ENCODE measurements at regions not wholly inside any gene's neighbourhood (a gene's known extent, or its start where the extent isn't known, plus 50 kb on each side); places are given as distances from the start of the nearest gene placed in this dataset.
"Not testable (repeated sequence)": the region's sequence is repeated elsewhere in the genome, so short reads cannot be mapped to it uniquely, and the experiment has no call there.

- no peaks in the 10 kb centered on the region for H3K4me1 Mint-ChIP-seq (ENCODE audit: low read depth in 2 of 2)
- ATAC-seq (no peak), DNase-seq (ENCODE audit: low spot score) (no peak)
- H3K36me3 Mint-ChIP-seq = no peaks in the 10 kb centered on the region
- no peaks in the 10 kb centered on the region for H3K9me3 Mint-ChIP-seq
- H3K27ac Mint-ChIP-seq = no peak overlapping the region
- H3K27me3 Mint-ChIP-seq = no peaks in the 10 kb centered on the region
- H3K4me3 Mint-ChIP-seq = no peak overlapping the region
These were observed 172.7 kb upstream of the TRIB2 start for GRCh38 chr2:12543978-12544558.

- H3K4me3 Mint-ChIP-seq = no peak overlapping the region
- DNase-seq (ENCODE audit: low spot score) (no peak), ATAC-seq (no peak)
- no peaks in the 10 kb centered on the region for H3K36me3 Mint-ChIP-seq
- peaks cover 0 to 3% of the 10 kb centered on the region in 2 donors for H3K4me1 Mint-ChIP-seq (ENCODE audit: low read depth in 2 of 2)
- no peak overlapping the region for H3K27ac Mint-ChIP-seq
- H3K9me3 Mint-ChIP-seq = no peaks in the 10 kb centered on the region
- H3K27me3 Mint-ChIP-seq = peaks cover 2 to 7% of the 10 kb centered on the region in 2 donors
These were observed 169.1 kb upstream of the TRIB2 start for GRCh38 chr2:12547566-12548170.

- Mint-ChIP-seq H3K36me3 (no peaks in the 10 kb centered on the region), H3K27ac (no peak overlapping the region), H3K9me3 (no peaks in the 10 kb centered on the region), H3K4me3 (no peak overlapping the region), H3K4me1 (ENCODE audit: low read depth in 2 of 2) (peaks cover 0 to 3% of the 10 kb centered on the region in 2 donors), H3K27me3 (peaks cover 2 to 7% of the 10 kb centered on the region in 2 donors)
- ATAC-seq (no peak), DNase-seq (ENCODE audit: low spot score) (no peak)
These were observed 167.8 kb upstream of the TRIB2 start for GRCh38 chr2:12548906-12549305.

GRCh38 chr2:12549641-12550040, 167.1 kb upstream of the TRIB2 start:
- H3K9me3 Mint-ChIP-seq = no peaks in the 10 kb centered on the region
- no peak overlapping the region for H3K27ac Mint-ChIP-seq
- no peak for DNase-seq (ENCODE audit: low spot score)
- no peak for ATAC-seq
- H3K4me1 Mint-ChIP-seq (ENCODE audit: low read depth in 2 of 2) = peaks cover 0 to 4% of the 10 kb centered on the region in 2 donors
- no peaks in the 10 kb centered on the region for H3K36me3 Mint-ChIP-seq
- H3K4me3 Mint-ChIP-seq = no peak overlapping the region
- peaks cover 2 to 7% of the 10 kb centered on the region in 2 donors for H3K27me3 Mint-ChIP-seq

DNA sequence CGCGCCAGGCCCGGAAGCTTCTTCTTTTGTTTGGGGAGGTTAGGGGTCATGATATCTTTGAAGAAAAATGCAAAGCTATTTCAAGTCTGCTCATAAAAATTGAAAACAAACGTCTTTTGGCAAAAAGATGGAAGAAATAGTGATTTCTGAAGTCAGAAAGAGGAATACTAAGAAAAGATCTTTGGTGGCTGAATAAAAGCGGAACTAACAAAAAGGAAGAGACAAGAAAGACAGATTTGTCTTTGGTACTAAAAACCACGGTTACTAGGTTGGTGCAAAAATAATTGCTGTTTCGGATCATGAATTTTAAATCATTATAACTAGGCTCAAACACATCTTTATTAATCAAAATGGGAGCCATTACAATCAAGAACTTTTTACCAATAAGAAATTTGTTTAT, 164.6 kb upstream of the TRIB2 start:
- no peak overlapping the region for H3K27ac Mint-ChIP-seq
- no peaks in the 10 kb centered on the region for H3K9me3 Mint-ChIP-seq
- H3K4me1 Mint-ChIP-seq (ENCODE audit: low read depth in 2 of 2) = peaks cover 17 to 19% of the 10 kb centered on the region in 2 donors
- ATAC-seq (no peak), DNase-seq (ENCODE audit: low spot score) (no peak)
- H3K27me3 Mint-ChIP-seq = peaks cover 2 to 7% of the 10 kb centered on the region in 2 donors
- H3K36me3 Mint-ChIP-seq = no peaks in the 10 kb centered on the region
- H3K4me3 Mint-ChIP-seq = no peak overlapping the region

DNA sequence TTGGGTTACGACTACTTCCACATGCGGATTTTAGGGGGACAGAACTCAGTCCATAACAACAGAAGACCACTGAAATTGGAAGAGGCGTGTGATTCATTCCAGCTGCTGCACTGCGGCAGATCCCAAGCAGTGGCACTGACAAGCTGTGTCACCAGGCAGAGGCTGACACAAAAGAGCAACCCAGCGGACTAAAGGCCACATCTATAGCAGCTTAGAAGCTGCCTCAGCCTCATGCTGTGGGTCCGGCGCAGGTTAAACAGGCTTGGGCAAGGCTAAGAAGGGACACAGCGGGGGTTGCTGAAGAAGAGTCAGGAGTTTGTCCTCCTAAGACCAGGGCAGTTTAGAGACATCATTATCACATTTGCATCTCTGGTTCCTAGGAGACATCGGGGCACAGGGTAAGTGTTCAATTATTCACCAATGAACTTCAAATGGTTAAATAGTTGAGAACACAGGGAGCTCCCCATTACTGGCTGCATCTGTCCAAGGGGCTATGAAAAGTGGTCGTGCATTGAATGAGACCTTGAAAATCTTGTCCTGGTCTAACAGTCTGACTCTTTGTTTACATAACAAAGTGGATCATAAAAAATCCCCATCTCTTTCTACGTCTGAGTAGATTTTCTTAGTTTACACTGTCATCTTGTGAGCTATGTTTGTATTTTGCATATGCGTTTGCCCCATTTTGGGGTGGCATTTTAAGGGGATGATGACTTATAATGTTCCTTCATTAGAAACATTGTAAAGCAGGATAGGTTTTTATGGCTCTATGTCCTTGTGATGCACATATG, 162.3 kb upstream of the TRIB2 start:
- Mint-ChIP-seq H3K4me1 (ENCODE audit: low read depth in 2 of 2) (peaks cover 19 to 20% of the 10 kb centered on the region in 2 donors), H3K4me3 (no peak overlapping the region), H3K9me3 (no peaks in the 10 kb centered on the region), H3K27ac (peak overlapping the region in 1 of 2 donors; percentile 69), H3K27me3 (peaks cover 2 to 7% of the 10 kb centered on the region in 2 donors), H3K36me3 (no peaks in the 10 kb centered on the region)
- DNase-seq (ENCODE audit: low spot score) (no peak), ATAC-seq (no peak)

- ATAC-seq = no peak
- H3K36me3 Mint-ChIP-seq = no peaks in the 10 kb centered on the region
- H3K4me1 Mint-ChIP-seq (ENCODE audit: low read depth in 2 of 2) = peaks cover 19 to 20% of the 10 kb centered on the region in 2 donors
- H3K9me3 Mint-ChIP-seq = no peaks in the 10 kb centered on the region
- peak overlapping the region in 1 of 2 donors; percentile 5 for H3K27ac Mint-ChIP-seq
- peaks cover 2 to 7% of the 10 kb centered on the region in 2 donors for H3K27me3 Mint-ChIP-seq
- DNase-seq (ENCODE audit: low spot score) = no peak
- H3K4me3 Mint-ChIP-seq = no peak overlapping the region
These were observed 161.6 kb upstream of the TRIB2 start for GRCh38 chr2:12555012-12555645.

GRCh38 chr2:12556762-12557161, 160.0 kb upstream of the TRIB2 start:
- peak overlapping the region in 1 of 2 donors; percentile 12 for H3K27ac Mint-ChIP-seq

GRCh38 chr2:12557688-12558087, 159.0 kb upstream of the TRIB2 start:
- DNase-seq (ENCODE audit: low spot score) = no peak
- no peak for ATAC-seq
- no peaks in the 10 kb centered on the region for H3K9me3 Mint-ChIP-seq
- no peak overlapping the region for H3K27ac Mint-ChIP-seq
- H3K27me3 Mint-ChIP-seq = no peaks in the 10 kb centered on the region
- peaks cover 16 to 26% of the 10 kb centered on the region in 2 donors for H3K4me1 Mint-ChIP-seq (ENCODE audit: low read depth in 2 of 2)
- no peak overlapping the region for H3K4me3 Mint-ChIP-seq
- H3K36me3 Mint-ChIP-seq = no peaks in the 10 kb centered on the region

More at GRCh38 chr2:12556762-12557161, 160.0 kb upstream of the TRIB2 start:
- H3K27me3 Mint-ChIP-seq = no peaks in the 10 kb centered on the region
- no peaks in the 10 kb centered on the region for H3K36me3 Mint-ChIP-seq
- H3K9me3 Mint-ChIP-seq = no peaks in the 10 kb centered on the region
- DNase-seq (ENCODE audit: low spot score) (no peak), ATAC-seq (peak; percentile 71 to 72)
- H3K4me3 Mint-ChIP-seq = no peak overlapping the region
- peaks cover 16 to 20% of the 10 kb centered on the region in 2 donors for H3K4me1 Mint-ChIP-seq (ENCODE audit: low read depth in 2 of 2)

GRCh38 chr2:12558519-12558918, 158.2 kb upstream of the TRIB2 start:
- DNase-seq (ENCODE audit: low spot score) (no peak), ATAC-seq (no peak)
- H3K4me3 Mint-ChIP-seq = no peak overlapping the region
- peaks cover 16 to 26% of the 10 kb centered on the region in 2 donors for H3K4me1 Mint-ChIP-seq (ENCODE audit: low read depth in 2 of 2)
- no peaks in the 10 kb centered on the region for H3K27me3 Mint-ChIP-seq
- no peak overlapping the region for H3K27ac Mint-ChIP-seq
- H3K9me3 Mint-ChIP-seq = no peaks in the 10 kb centered on the region
- no peaks in the 10 kb centered on the region for H3K36me3 Mint-ChIP-seq

DNA sequence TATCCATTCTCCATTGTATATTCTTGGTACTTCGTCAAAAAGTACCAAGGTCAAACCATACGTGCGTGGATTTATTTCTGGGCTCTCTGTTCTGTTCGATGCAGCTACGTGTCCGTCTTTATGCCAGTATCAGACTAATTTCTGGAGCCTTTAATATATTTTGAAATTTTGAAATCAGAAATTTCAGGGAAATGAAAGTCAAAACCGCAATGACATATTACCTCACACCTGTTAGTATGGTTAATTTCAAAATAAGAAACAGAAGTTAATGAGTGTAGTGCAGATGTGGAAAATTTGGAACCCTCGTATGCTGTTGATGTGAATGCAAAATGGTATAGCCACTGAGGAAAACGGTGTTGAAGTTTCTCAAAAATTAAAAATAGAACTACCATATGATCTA, 156.1 kb upstream of the TRIB2 start:
- no peak for ATAC-seq
- no peaks in the 10 kb centered on the region for H3K36me3 Mint-ChIP-seq
- DNase-seq (ENCODE audit: low spot score) = no peak
- peaks cover 0 to 2% of the 10 kb centered on the region in 2 donors for H3K27me3 Mint-ChIP-seq
- no peaks in the 10 kb centered on the region for H3K9me3 Mint-ChIP-seq
- no peak overlapping the region for H3K4me3 Mint-ChIP-seq
- peaks cover 8 to 18% of the 10 kb centered on the region in 2 donors for H3K4me1 Mint-ChIP-seq (ENCODE audit: low read depth in 2 of 2)
- no peak overlapping the region for H3K27ac Mint-ChIP-seq

GRCh38 chr2:12567411-12567810, 149.3 kb upstream of the TRIB2 start:
- DNase-seq (ENCODE audit: low spot score) (no peak), ATAC-seq (no peak)
- no peaks in the 10 kb centered on the region for H3K36me3 Mint-ChIP-seq
- H3K9me3 Mint-ChIP-seq = no peaks in the 10 kb centered on the region
- no peak overlapping the region for H3K27ac Mint-ChIP-seq
- peaks cover 0 to 6% of the 10 kb centered on the region in 2 donors for H3K27me3 Mint-ChIP-seq
- H3K4me3 Mint-ChIP-seq = no peak overlapping the region
- peaks cover 0 to 2% of the 10 kb centered on the region in 2 donors for H3K4me1 Mint-ChIP-seq (ENCODE audit: low read depth in 2 of 2)

GRCh38 chr2:12569510-12569909, 147.2 kb upstream of the TRIB2 start:
- H3K27ac Mint-ChIP-seq = peak overlapping the region in 1 of 2 donors; percentile 53
- not testable (repeated sequence) for H3K9me3 Mint-ChIP-seq; ATAC-seq; DNase-seq (ENCODE audit: low spot score); H3K27me3 Mint-ChIP-seq; H3K4me3 Mint-ChIP-seq; H3K4me1 Mint-ChIP-seq (ENCODE audit: low read depth in 2 of 2); H3K36me3 Mint-ChIP-seq

DNA sequence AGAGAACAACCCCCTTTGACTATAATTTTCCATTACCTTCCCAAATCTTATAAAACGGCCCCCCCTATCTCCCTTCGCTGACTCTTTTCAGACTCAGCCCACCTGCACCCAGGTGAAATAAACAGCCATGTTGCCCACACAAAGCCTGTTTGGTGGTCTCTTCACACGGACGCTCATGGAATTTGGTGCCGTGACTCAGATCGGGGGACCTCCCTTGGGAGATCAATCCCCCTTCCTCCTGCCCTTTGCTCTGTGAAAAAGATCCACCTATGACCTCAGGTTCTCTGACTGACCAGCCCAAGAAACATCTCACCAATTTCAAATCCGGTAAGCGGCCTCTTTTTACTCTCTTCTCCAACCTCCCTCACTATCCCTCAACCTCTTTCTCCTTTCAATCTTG, 146.8 kb upstream of the TRIB2 start:
- H3K27me3 Mint-ChIP-seq; DNase-seq (ENCODE audit: low spot score); H3K9me3 Mint-ChIP-seq; H3K36me3 Mint-ChIP-seq; H3K4me3 Mint-ChIP-seq; H3K4me1 Mint-ChIP-seq (ENCODE audit: low read depth in 2 of 2); ATAC-seq: not testable (repeated sequence)
- peak overlapping the region in 1 of 2 donors; percentile 53 for H3K27ac Mint-ChIP-seq

All from natural killer cell treated with Interleukin-12 subunit alpha and Interleukin-12 subunit beta and Interleukin-15 and Interleukin-18, amount 100 ng/mL, for 72 hours (primary cell).